ENCODE measurements at regions not wholly inside any gene's neighbourhood (a gene's known extent, or its start where the extent isn't known, plus 50 kb on each side); places are given as distances from the start of the nearest gene placed in this dataset.

- 70 to 76% (median 72%) methylated on average over 1 of the region's 1 CpG for WGBS, 3 donors
- DNase-seq (no peak), FAIRE-seq (no peak)
- Histone ChIP-seq H3K27ac (ENCODE audit: low read depth in 1 of 3, low read length in 2 of 3) (peak overlapping the region in 1 of 3 donors; percentile 41), H3K9me3 (ENCODE audit: control insufficient read depth in 2 of 2, insufficient read depth in 1 of 2, low read depth in 1 of 2, low read length in 1 of 2) (peaks cover 0 to 6% of the 10 kb centered on the region in 2 donors), H3K4me3 (ENCODE audit: low read depth in 1 of 3, low read length in 3 of 3) (no peak overlapping the region), H3K4me1 (ENCODE audit: control insufficient read depth in 3 of 3, insufficient read depth in 2 of 3, low read depth in 1 of 3, low read length in 2 of 3) (peaks cover 0 to 36% (median 3%) of the 10 kb centered on the region in 3 donors), H3K27me3 (ENCODE audit: control insufficient read depth in 3 of 3, insufficient read depth in 3 of 3, low read length in 3 of 3) (no peaks in the 10 kb centered on the region), H3K36me3 (ENCODE audit: control insufficient read depth in 3 of 3, insufficient read depth in 2 of 3, low read depth in 1 of 3, low read length in 3 of 3) (no peaks in the 10 kb centered on the region)
Measured at GRCh38 chr14:34063042-34063441, 112.2 kb upstream of the EGLN3 start.

GRCh38 chr14:34062353-34062973, 111.6 kb upstream of the EGLN3 start:
- WGBS, 3 donors = 90 to 94% (median 92%) methylated on average over 8 of the region's 8 CpGs
- no peak overlapping the region for H3K27ac ChIP-seq (ENCODE audit: low read depth in 1 of 3, low read length in 2 of 3)
- H3K36me3 ChIP-seq (ENCODE audit: control insufficient read depth in 3 of 3, insufficient read depth in 2 of 3, low read depth in 1 of 3, low read length in 3 of 3) = no peaks in the 10 kb centered on the region
- FAIRE-seq (no peak), DNase-seq (no peak)
- H3K9me3 ChIP-seq (ENCODE audit: control insufficient read depth in 2 of 2, insufficient read depth in 1 of 2, low read depth in 1 of 2, low read length in 1 of 2) = peaks cover 0 to under 1% of the 10 kb centered on the region in 2 donors
- no peak overlapping the region for H3K4me3 ChIP-seq (ENCODE audit: low read depth in 1 of 3, low read length in 3 of 3)
- no peaks in the 10 kb centered on the region for H3K27me3 ChIP-seq (ENCODE audit: control insufficient read depth in 3 of 3, insufficient read depth in 3 of 3, low read length in 3 of 3)
- H3K4me1 ChIP-seq (ENCODE audit: control insufficient read depth in 3 of 3, insufficient read depth in 2 of 3, low read depth in 1 of 3, low read length in 2 of 3) = peaks cover 0 to 36% (median 3%) of the 10 kb centered on the region in 3 donors

GRCh38 chr14:34060651-34060999, 109.8 kb upstream of the EGLN3 start:
- Histone ChIP-seq H3K27me3 (ENCODE audit: control insufficient read depth in 3 of 3, insufficient read depth in 3 of 3, low read length in 3 of 3) (no peaks in the 10 kb centered on the region), H3K36me3 (ENCODE audit: control insufficient read depth in 3 of 3, insufficient read depth in 2 of 3, low read depth in 1 of 3, low read length in 3 of 3) (no peaks in the 10 kb centered on the region), H3K4me3 (ENCODE audit: low read depth in 1 of 3, low read length in 3 of 3) (peak overlapping the region in 2 of 3 donors; percentile 57 to 73), H3K4me1 (ENCODE audit: control insufficient read depth in 3 of 3, insufficient read depth in 2 of 3, low read depth in 1 of 3, low read length in 2 of 3) (peaks cover 0 to 34% (median 3%) of the 10 kb centered on the region in 3 donors), H3K9me3 (ENCODE audit: control insufficient read depth in 2 of 2, insufficient read depth in 1 of 2, low read depth in 1 of 2, low read length in 1 of 2) (no peaks in the 10 kb centered on the region), H3K27ac (ENCODE audit: low read depth in 1 of 3, low read length in 2 of 3) (peak overlapping the region; percentile 71 to 94 (median 92))
- WGBS, 3 donors = 6 to 26% (median 17%) methylated on average over 16 of the region's 16 CpGs
- FAIRE-seq (no peak), DNase-seq (peak in 1 of 2 donors; percentile 47)

GRCh38 chr14:34059925-34060650, 109.2 kb upstream of the EGLN3 start:
- Histone ChIP-seq H3K27ac (ENCODE audit: low read depth in 1 of 3, low read length in 2 of 3) (peak overlapping the region; percentile 92 to 94 (median 93)), H3K4me3 (ENCODE audit: low read depth in 1 of 3, low read length in 3 of 3) (peak overlapping the region in 2 of 3 donors; percentile 57 to 73), H3K36me3 (ENCODE audit: control insufficient read depth in 3 of 3, insufficient read depth in 2 of 3, low read depth in 1 of 3, low read length in 3 of 3) (no peaks in the 10 kb centered on the region), H3K27me3 (ENCODE audit: control insufficient read depth in 3 of 3, insufficient read depth in 3 of 3, low read length in 3 of 3) (no peaks in the 10 kb centered on the region), H3K4me1 (ENCODE audit: control insufficient read depth in 3 of 3, insufficient read depth in 2 of 3, low read depth in 1 of 3, low read length in 2 of 3) (peaks cover 0 to 31% (median 4%) of the 10 kb centered on the region in 3 donors), H3K9me3 (ENCODE audit: control insufficient read depth in 2 of 2, insufficient read depth in 1 of 2, low read depth in 1 of 2, low read length in 1 of 2) (no peaks in the 10 kb centered on the region)
- FAIRE-seq (no peak), DNase-seq (peak; percentile 87 to 96)
- WGBS, 3 donors = 1 to 3% (median 2%) methylated on average over 70 to 84 of the region's 84 CpGs

GRCh38 chr14:34059037-34059924, 108.4 kb upstream of the EGLN3 start:
- 75 to 82% (median 80%) methylated on average over 15 to 16 of the region's 16 CpGs for WGBS, 3 donors
- peak overlapping the region; percentile 92 to 93 (median 92) for H3K27ac ChIP-seq (ENCODE audit: low read depth in 1 of 3, low read length in 2 of 3)
- H3K4me1 ChIP-seq (ENCODE audit: control insufficient read depth in 3 of 3, insufficient read depth in 2 of 3, low read depth in 1 of 3, low read length in 2 of 3) = peaks cover 0 to 25% (median 7%) of the 10 kb centered on the region in 3 donors
- FAIRE-seq (no peak), DNase-seq (no peak)
- no peaks in the 10 kb centered on the region for H3K36me3 ChIP-seq (ENCODE audit: control insufficient read depth in 3 of 3, insufficient read depth in 2 of 3, low read depth in 1 of 3, low read length in 3 of 3)
- no peaks in the 10 kb centered on the region for H3K9me3 ChIP-seq (ENCODE audit: control insufficient read depth in 2 of 2, insufficient read depth in 1 of 2, low read depth in 1 of 2, low read length in 1 of 2)
- no peaks in the 10 kb centered on the region for H3K27me3 ChIP-seq (ENCODE audit: control insufficient read depth in 3 of 3, insufficient read depth in 3 of 3, low read length in 3 of 3)
- peak overlapping the region in 2 of 3 donors; percentile 57 to 67 for H3K4me3 ChIP-seq (ENCODE audit: low read depth in 1 of 3, low read length in 3 of 3)

GRCh38 chr14:34058510-34058909, 107.6 kb upstream of the EGLN3 start:
- no peak for DNase-seq
- H3K9me3 ChIP-seq (ENCODE audit: control insufficient read depth in 2 of 2, insufficient read depth in 1 of 2, low read depth in 1 of 2, low read length in 1 of 2) = no peaks in the 10 kb centered on the region
- no peak overlapping the region for H3K4me3 ChIP-seq (ENCODE audit: low read depth in 1 of 3, low read length in 3 of 3)
- no peak overlapping the region for H3K27ac ChIP-seq (ENCODE audit: low read depth in 1 of 3, low read length in 2 of 3)
- H3K36me3 ChIP-seq (ENCODE audit: control insufficient read depth in 3 of 3, insufficient read depth in 2 of 3, low read depth in 1 of 3, low read length in 3 of 3) = no peaks in the 10 kb centered on the region
- no peaks in the 10 kb centered on the region for H3K27me3 ChIP-seq (ENCODE audit: control insufficient read depth in 3 of 3, insufficient read depth in 3 of 3, low read length in 3 of 3)
- no peak for FAIRE-seq
- 94 to 96% (median 95%) methylated on average over 3 of the region's 3 CpGs for WGBS, 3 donors
- peaks cover 0 to 19% (median 7%) of the 10 kb centered on the region in 3 donors for H3K4me1 ChIP-seq (ENCODE audit: control insufficient read depth in 3 of 3, insufficient read depth in 2 of 3, low read depth in 1 of 3, low read length in 2 of 3)

- Histone ChIP-seq H3K4me3 (ENCODE audit: low read depth in 1 of 3, low read length in 3 of 3) (peak overlapping the region in 1 of 3 donors; percentile 10), H3K27me3 (ENCODE audit: control insufficient read depth in 3 of 3, insufficient read depth in 3 of 3, low read length in 3 of 3) (no peaks in the 10 kb centered on the region), H3K4me1 (ENCODE audit: control insufficient read depth in 3 of 3, insufficient read depth in 2 of 3, low read depth in 1 of 3, low read length in 2 of 3) (peaks cover 0 to 22% (median 16%) of the 10 kb centered on the region in 3 donors), H3K9me3 (ENCODE audit: control insufficient read depth in 2 of 2, insufficient read depth in 1 of 2, low read depth in 1 of 2, low read length in 1 of 2) (no peaks in the 10 kb centered on the region), H3K36me3 (ENCODE audit: control insufficient read depth in 3 of 3, insufficient read depth in 2 of 3, low read depth in 1 of 3, low read length in 3 of 3) (no peaks in the 10 kb centered on the region), H3K27ac (ENCODE audit: low read depth in 1 of 3, low read length in 2 of 3) (no peak overlapping the region)
- FAIRE-seq (no peak), DNase-seq (no peak)
- 48 to 62% (median 53%) methylated on average over 1 of the region's 1 CpG for WGBS, 3 donors
Measured at GRCh38 chr14:34056046-34056445, 105.2 kb upstream of the EGLN3 start.
